ENCODE measurements at regions not wholly inside any gene's neighbourhood (a gene's known extent, or its start where the extent isn't known, plus 50 kb on each side); places are given as distances from the start of the nearest gene placed in this dataset.

DNA sequence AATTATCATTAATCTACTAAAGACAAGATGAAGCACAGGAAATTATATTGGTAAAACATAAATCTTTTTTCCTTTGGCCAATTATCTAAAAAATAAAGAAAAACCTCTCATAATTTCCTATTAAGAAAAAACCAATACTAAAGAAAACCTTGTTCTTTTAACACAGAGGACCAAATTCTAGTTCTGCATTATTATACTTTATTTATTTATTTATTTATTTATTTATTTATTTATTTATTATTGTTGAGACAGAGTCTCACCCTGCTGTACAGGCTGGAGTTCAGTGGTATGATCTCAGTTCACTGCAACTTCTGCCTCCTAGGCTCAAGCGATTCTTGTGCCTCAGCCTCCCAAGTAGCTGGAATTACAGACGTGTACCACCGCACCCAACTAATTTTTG is 377.8 kb upstream of the ADAMTS16 start:
- Histone ChIP-seq H3K14ac (ENCODE audit: insufficient read depth, low read length) (no peak overlapping the region), H3K79me1 (ENCODE audit: insufficient read depth, low read depth, low read length, poor library complexity, severe bottlenecking) (no peaks in the 10 kb centered on the region), H2BK120ac (ENCODE audit: low read depth, low read length, poor library complexity, severe bottlenecking) (no peak overlapping the region), H2AK5ac (ENCODE audit: insufficient read length, low read length) (no peak overlapping the region), H4K5ac (ENCODE audit: insufficient read length, low read depth, low read length) (no peak overlapping the region), H4K20me1 (ENCODE audit: control insufficient read depth, insufficient read depth, insufficient read length) (no peaks in the 10 kb centered on the region), H3K23ac (ENCODE audit: insufficient read length, low read depth, low read length) (no peak overlapping the region), H3K27ac (ENCODE audit: insufficient read length, low read depth, low read length) (no peak overlapping the region), H2AFZ (ENCODE audit: low read length) (no peak overlapping the region), H3K79me2 (ENCODE audit: insufficient read depth, low read length) (no peaks in the 10 kb centered on the region), H3K4ac (ENCODE audit: low read depth, low read length) (no peak overlapping the region), H2BK12ac (ENCODE audit: insufficient read length, low read depth, low read length) (no peak overlapping the region), H3K9me3 (ENCODE audit: control insufficient read depth, low read depth, low read length) (no peaks in the 10 kb centered on the region), H3K9ac (ENCODE audit: extremely low read depth, insufficient read length, low read length) (no peak overlapping the region), H3T11ph (ENCODE audit: low read length) (no peak overlapping the region), H4K8ac (replicated peaks; ENCODE audit: insufficient read length, low read depth, low read length) (no peak overlapping the region), H3K27me3 (ENCODE audit: insufficient read depth, low read length) (no peaks in the 10 kb centered on the region), H4K91ac (ENCODE audit: insufficient read length, low read depth, low read length) (no peak overlapping the region), H3K4me2 (ENCODE audit: insufficient read depth, insufficient read length, low read length) (no peak overlapping the region), H2BK15ac (ENCODE audit: low read depth, low read length) (no peak overlapping the region), H2BK20ac (ENCODE audit: low read depth, low read length, poor library complexity, severe bottlenecking) (no peak overlapping the region), H3K56ac (ENCODE audit: insufficient read length, low read depth, low read length) (no peak overlapping the region), H3K18ac (ENCODE audit: insufficient read length, low read depth, low read length) (no peak overlapping the region), H2BK5ac (ENCODE audit: insufficient read length, low read length) (no peak overlapping the region), H3K23me2 (ENCODE audit: insufficient read length, low read depth, low read length, poor library complexity, severe bottlenecking) (no peaks in the 10 kb centered on the region), H3K4me1 (ENCODE audit: insufficient read depth, low read length) (no peaks in the 10 kb centered on the region)
- no CpG with 5 or more reads among the region's 3 CpGs for WGBS (ENCODE audit: extremely low coverage, insufficient read length, low lambda C conversion rate)
- no peak for DNase-seq
- no peaks in the 10 kb centered on the region for H3K36me3 Mint-ChIP-seq (ENCODE audit: insufficient read depth in 1 of 3, low read depth in 3 of 3)
- H3K9me3 Mint-ChIP-seq: peaks cover 3 to 8% of the 10 kb centered on the region in 2 experiments; a peak in 3 of 5 replicates
- no peak overlapping the region for H3K4me3 Mint-ChIP-seq
- H3K27me3 Mint-ChIP-seq (ENCODE audit: low read depth): peaks cover 2% of the 10 kb centered on the region; the same call in 1 of the 2 replicates
- no peak overlapping the region for H3K27ac Mint-ChIP-seq
- no peak for TF ChIP-seq CTCF (conservative IDR thresholded peaks at IDR 0.05)
- no peaks in the 10 kb centered on the region for H3K4me1 Mint-ChIP-seq

All from H9 (cell line).